GM23338 (cell line): ENCODE measurements at regions not wholly inside any gene's neighbourhood (a gene's known extent, or its start where the extent isn't known, plus 50 kb on each side); places are given as distances from the start of the nearest gene placed in this dataset.

Experiments used
- EZH2 ChIP-seq: fragments of 200-600 bp; sonication (generic); IDR thresholded peaks from one replicate; pipeline ENCODE4 v1.8.0; 2017; ENCODE audit warnings: antibody characterized with exemption, mild to moderate bottlenecking, low read depth; ENCODE audit not compliant: unreplicated experiment
- TF ChIP-seq, protein P1 (sequence below), 2 experiments: fragments of 200-600 bp in 1 of 2; sonication (generic) in 1 of 2; conservative IDR thresholded peaks; 2 replicates each; pipeline versions ENCODE4 v1.5.1 to v1.6.1; 2016 to 2017; ENCODE audit warnings: antibody characterized with exemption in 2 of 2, low read depth in 2 of 2, mild to moderate bottlenecking in 2 of 2, moderate library complexity in 1 of 2
- TF ChIP-seq, protein P2 (sequence below): IDR thresholded peaks from one replicate; pipeline ENCODE4 v1.6.1; 2018; ENCODE audit warnings: antibody characterized with exemption; ENCODE audit not compliant: unreplicated experiment

DNA sequence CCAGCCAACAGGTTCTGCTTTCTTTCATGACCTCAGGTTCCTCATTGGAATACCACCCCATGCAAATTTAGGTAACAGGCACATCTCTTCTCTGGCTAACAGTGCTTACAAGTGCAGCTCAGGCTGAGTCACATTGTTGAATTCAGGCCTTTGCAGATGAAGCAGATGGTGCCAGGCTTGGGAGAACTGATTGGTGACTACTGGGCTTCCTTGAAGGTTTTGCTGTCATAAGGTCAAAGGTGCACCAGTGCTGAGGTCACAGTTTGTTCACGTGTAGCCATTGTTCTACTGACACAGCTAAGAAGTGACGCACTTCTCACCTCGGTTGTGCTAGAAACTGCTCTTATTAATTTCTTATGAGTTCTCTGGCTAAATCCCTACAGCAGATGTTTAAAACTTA is 128.6 kb upstream of the BMPER start:
- TF ChIP-seq, protein P1, sequence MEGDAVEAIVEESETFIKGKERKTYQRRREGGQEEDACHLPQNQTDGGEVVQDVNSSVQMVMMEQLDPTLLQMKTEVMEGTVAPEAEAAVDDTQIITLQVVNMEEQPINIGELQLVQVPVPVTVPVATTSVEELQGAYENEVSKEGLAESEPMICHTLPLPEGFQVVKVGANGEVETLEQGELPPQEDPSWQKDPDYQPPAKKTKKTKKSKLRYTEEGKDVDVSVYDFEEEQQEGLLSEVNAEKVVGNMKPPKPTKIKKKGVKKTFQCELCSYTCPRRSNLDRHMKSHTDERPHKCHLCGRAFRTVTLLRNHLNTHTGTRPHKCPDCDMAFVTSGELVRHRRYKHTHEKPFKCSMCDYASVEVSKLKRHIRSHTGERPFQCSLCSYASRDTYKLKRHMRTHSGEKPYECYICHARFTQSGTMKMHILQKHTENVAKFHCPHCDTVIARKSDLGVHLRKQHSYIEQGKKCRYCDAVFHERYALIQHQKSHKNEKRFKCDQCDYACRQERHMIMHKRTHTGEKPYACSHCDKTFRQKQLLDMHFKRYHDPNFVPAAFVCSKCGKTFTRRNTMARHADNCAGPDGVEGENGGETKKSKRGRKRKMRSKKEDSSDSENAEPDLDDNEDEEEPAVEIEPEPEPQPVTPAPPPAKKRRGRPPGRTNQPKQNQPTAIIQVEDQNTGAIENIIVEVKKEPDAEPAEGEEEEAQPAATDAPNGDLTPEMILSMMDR (conservative IDR thresholded peaks at IDR 0.05; ENCODE audit: low read depth in 2 of 2), result no peak
- no peak for TF ChIP-seq EZH2
- TF ChIP-seq, protein P2, sequence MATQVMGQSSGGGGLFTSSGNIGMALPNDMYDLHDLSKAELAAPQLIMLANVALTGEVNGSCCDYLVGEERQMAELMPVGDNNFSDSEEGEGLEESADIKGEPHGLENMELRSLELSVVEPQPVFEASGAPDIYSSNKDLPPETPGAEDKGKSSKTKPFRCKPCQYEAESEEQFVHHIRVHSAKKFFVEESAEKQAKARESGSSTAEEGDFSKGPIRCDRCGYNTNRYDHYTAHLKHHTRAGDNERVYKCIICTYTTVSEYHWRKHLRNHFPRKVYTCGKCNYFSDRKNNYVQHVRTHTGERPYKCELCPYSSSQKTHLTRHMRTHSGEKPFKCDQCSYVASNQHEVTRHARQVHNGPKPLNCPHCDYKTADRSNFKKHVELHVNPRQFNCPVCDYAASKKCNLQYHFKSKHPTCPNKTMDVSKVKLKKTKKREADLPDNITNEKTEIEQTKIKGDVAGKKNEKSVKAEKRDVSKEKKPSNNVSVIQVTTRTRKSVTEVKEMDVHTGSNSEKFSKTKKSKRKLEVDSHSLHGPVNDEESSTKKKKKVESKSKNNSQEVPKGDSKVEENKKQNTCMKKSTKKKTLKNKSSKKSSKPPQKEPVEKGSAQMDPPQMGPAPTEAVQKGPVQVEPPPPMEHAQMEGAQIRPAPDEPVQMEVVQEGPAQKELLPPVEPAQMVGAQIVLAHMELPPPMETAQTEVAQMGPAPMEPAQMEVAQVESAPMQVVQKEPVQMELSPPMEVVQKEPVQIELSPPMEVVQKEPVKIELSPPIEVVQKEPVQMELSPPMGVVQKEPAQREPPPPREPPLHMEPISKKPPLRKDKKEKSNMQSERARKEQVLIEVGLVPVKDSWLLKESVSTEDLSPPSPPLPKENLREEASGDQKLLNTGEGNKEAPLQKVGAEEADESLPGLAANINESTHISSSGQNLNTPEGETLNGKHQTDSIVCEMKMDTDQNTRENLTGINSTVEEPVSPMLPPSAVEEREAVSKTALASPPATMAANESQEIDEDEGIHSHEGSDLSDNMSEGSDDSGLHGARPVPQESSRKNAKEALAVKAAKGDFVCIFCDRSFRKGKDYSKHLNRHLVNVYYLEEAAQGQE, result no peak
